ENCODE measurements at regions not wholly inside any gene's neighbourhood (a gene's known extent, or its start where the extent isn't known, plus 50 kb on each side); places are given as distances from the start of the nearest gene placed in this dataset.

DNA sequence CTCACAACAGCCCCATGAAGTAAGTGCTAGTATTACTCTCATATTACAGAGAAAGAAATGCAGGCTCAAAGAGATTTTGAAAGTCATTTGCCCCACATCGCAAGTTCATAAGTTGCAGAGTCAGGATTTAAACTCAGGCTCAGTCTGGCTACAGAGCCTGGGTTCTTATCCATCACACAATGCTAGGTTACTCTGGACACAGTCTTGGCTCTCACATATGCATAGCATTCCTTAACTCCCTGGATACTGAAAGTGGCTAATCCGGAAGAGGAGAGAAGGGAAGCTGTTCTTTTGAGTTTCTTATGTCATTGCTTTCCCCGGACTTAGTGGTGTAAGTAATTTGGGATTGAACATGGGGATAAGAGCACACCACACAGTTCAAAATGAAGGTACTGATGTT is 357.4 kb upstream of the PLXNA2 start:
- DNase-seq (no peak), FAIRE-seq (no peak), ATAC-seq (no peak)
- Histone ChIP-seq H3K9me3 (no peaks in the 10 kb centered on the region), H3K4me1 (no peaks in the 10 kb centered on the region), H3K27me3 (no peaks in the 10 kb centered on the region), H3K4me3 (no peak overlapping the region), H3K27ac (no peak overlapping the region), H3K36me3 (no peaks in the 10 kb centered on the region)
- intact Hi-C loops (cut with DNase I): no loop called here
- TF ChIP-seq, protein P1, sequence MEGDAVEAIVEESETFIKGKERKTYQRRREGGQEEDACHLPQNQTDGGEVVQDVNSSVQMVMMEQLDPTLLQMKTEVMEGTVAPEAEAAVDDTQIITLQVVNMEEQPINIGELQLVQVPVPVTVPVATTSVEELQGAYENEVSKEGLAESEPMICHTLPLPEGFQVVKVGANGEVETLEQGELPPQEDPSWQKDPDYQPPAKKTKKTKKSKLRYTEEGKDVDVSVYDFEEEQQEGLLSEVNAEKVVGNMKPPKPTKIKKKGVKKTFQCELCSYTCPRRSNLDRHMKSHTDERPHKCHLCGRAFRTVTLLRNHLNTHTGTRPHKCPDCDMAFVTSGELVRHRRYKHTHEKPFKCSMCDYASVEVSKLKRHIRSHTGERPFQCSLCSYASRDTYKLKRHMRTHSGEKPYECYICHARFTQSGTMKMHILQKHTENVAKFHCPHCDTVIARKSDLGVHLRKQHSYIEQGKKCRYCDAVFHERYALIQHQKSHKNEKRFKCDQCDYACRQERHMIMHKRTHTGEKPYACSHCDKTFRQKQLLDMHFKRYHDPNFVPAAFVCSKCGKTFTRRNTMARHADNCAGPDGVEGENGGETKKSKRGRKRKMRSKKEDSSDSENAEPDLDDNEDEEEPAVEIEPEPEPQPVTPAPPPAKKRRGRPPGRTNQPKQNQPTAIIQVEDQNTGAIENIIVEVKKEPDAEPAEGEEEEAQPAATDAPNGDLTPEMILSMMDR (IDR thresholded peaks at IDR 0.05): no peak
- WGBS, 2 donors: 42 to 50% methylated on average over 3 of the region's 3 CpGs

DNA sequence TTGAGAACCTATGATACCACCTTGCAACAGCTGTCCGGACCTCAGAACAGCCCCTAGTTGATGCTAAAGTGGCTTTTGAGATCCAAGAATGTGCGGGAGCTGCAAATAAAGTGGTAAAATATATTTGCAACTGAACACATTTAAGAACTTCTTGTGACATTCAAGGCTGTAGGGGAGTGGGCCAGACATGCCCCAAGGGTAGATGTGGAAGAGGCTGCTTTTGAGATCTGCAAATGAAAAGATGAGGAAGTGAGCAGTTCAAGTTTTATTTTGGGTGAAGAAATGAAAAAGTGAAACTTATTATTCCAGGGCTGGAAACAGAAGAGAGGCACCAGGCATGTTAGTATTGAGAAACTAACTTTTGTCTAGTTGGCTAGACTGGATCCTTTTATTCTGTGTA is 359.5 kb upstream of the PLXNA2 start:
- DNase-seq (no peak), FAIRE-seq (no peak), ATAC-seq (no peak)
- TF ChIP-seq, protein P1 (IDR thresholded peaks at IDR 0.05): no peak
- Histone ChIP-seq H3K36me3 (no peaks in the 10 kb centered on the region), H3K4me3 (no peak overlapping the region), H3K27me3 (no peaks in the 10 kb centered on the region), H3K4me1 (no peaks in the 10 kb centered on the region), H3K27ac (no peak overlapping the region), H3K9me3 (no peaks in the 10 kb centered on the region)
- 37 to 65% methylated on average over 2 of the region's 2 CpGs for WGBS, 2 donors
- intact Hi-C loops (cut with DNase I): no loop called here

DNA sequence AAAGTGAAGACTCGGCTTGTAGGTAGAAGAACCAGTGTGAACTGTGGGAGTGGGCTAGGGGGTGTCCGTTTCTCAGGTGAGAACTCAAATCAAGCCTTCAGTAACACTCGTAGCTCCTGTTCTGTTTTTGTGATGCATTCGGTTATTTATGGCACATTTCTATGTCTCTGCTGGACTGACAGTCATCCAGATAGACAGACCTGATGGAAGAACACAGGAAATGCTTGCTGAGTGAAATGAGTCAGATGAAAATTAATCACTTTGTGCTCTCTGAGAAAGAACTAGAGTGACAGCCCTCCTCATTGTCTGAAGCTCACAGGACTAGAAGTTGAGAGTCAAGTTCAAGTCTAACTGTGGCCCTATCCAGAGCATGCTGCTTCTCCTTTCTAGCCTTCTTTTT is 360.1 kb upstream of the PLXNA2 start:
- Histone ChIP-seq H3K9me3 (no peaks in the 10 kb centered on the region), H3K27ac (no peak overlapping the region), H3K27me3 (no peaks in the 10 kb centered on the region), H3K4me1 (no peaks in the 10 kb centered on the region), H3K36me3 (no peaks in the 10 kb centered on the region), H3K4me3 (no peak overlapping the region)
- TF ChIP-seq, protein P1 (IDR thresholded peaks at IDR 0.05): no peak
- DNase-seq (no peak), ATAC-seq (no peak), FAIRE-seq (no peak)
- intact Hi-C loops (cut with DNase I): no loop called here
- WGBS, 2 donors: 48 to 49% methylated on average over 4 of the region's 4 CpGs

DNA sequence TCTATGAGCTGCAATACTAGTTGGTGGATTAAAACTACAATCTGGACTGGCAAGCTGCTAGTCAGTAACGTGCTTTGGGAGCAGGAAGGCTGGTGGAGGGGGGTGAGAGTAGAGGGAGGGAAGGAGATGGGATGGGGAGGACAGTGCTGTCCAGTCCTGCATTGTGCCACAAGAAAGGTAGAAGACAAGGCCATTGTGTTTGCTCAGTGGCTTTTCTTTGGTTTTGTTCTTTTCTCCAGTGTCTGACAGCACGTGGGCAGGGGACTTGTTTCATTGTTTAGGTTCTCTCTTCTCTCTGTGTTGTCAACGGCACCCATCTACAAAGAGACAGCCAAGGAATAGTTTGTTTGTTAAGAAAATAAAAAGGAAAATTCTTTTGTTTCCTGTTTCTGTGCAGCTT is 362.8 kb upstream of the PLXNA2 start:
- H3K4me1 ChIP-seq: no peaks in the 10 kb centered on the region
- intact Hi-C loops (cut with DNase I): no loop called here
- ATAC-seq (no peak), FAIRE-seq (no peak), DNase-seq (no peak)
- H3K9me3 ChIP-seq: no peaks in the 10 kb centered on the region
- no peaks in the 10 kb centered on the region for H3K27me3 ChIP-seq
- 24 to 52% methylated on average over 3 of the region's 3 CpGs for WGBS, 2 donors
- H3K36me3 ChIP-seq: no peaks in the 10 kb centered on the region
- TF ChIP-seq, protein P1 (IDR thresholded peaks at IDR 0.05): no peak
- H3K27ac ChIP-seq: no peak overlapping the region
- H3K4me3 ChIP-seq: no peak overlapping the region

DNA sequence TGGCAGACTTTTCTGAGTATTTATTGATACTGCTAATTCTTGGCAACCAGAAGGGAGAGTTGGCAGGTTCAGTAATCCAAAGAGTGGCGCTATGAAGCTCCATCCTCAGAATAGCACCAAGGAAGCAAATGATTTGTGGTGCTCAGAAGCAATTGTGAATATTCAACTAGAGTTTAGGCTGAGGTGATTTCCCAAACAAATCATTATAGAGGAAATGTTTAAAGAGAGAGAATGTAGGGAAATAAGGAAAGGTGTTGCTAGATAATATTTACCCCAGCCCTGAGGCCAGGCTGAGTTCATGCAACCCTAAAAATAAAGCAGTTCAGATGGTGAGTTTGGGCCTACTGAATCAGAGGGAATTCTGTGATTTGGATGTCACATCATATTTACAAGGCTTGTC is 363.4 kb upstream of the PLXNA2 start:
- DNase-seq (no peak), FAIRE-seq (no peak), ATAC-seq (no peak)
- Histone ChIP-seq H3K4me1 (no peaks in the 10 kb centered on the region), H3K36me3 (no peaks in the 10 kb centered on the region), H3K27ac (no peak overlapping the region), H3K27me3 (no peaks in the 10 kb centered on the region), H3K4me3 (no peak overlapping the region), H3K9me3 (no peaks in the 10 kb centered on the region)
- WGBS, 2 donors: 55 to 61% methylated on average over 1 of the region's 1 CpG
- TF ChIP-seq, protein P1 (IDR thresholded peaks at IDR 0.05): no peak
- intact Hi-C loops (cut with DNase I): no loop called here
